ENCODE measurements at regions not wholly inside any gene's neighbourhood (a gene's known extent, or its start where the extent isn't known, plus 50 kb on each side); places are given as distances from the start of the nearest gene placed in this dataset.

- Histone ChIP-seq H3K4me1 (no peaks in the 10 kb centered on the region), H3K27ac (no peak overlapping the region), H3K36me3 (no peaks in the 10 kb centered on the region), H3K9me3 (no peaks in the 10 kb centered on the region), H3K27me3 (no peaks in the 10 kb centered on the region), H3K4me3 (no peak overlapping the region)
- DNase-seq (ENCODE audit: low spot score), result no peak
- TF ChIP-seq, protein P1, sequence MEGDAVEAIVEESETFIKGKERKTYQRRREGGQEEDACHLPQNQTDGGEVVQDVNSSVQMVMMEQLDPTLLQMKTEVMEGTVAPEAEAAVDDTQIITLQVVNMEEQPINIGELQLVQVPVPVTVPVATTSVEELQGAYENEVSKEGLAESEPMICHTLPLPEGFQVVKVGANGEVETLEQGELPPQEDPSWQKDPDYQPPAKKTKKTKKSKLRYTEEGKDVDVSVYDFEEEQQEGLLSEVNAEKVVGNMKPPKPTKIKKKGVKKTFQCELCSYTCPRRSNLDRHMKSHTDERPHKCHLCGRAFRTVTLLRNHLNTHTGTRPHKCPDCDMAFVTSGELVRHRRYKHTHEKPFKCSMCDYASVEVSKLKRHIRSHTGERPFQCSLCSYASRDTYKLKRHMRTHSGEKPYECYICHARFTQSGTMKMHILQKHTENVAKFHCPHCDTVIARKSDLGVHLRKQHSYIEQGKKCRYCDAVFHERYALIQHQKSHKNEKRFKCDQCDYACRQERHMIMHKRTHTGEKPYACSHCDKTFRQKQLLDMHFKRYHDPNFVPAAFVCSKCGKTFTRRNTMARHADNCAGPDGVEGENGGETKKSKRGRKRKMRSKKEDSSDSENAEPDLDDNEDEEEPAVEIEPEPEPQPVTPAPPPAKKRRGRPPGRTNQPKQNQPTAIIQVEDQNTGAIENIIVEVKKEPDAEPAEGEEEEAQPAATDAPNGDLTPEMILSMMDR (IDR thresholded peaks at IDR 0.05), result no peak
Measured at GRCh38 chr1:239128541-239128940, 257.8 kb upstream of the CHRM3 start.

DNA sequence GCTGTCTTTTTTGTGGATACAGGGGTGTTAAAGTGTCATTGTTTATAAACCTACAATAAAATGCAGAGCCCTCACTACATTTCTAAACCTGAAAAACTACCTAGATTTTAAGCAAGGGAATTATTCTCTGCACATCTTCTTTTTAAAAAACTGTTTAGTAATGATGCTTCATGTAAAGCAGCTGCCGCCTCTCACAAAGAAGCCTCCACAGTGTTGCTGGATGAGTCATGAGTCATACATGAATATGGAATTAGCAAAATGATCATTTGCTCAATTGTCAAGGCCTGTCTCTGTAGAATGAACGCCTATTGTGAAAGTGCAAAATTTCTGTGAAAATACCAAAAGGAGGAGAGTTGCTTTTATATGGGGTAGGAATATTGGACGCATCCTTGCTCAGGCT, 259.5 kb upstream of the CHRM3 start:
- TF ChIP-seq, protein P1 (IDR thresholded peaks at IDR 0.05), result no peak

GRCh38 chr1:239125893-239126292, 260.5 kb upstream of the CHRM3 start:
- peaks cover 0 to 4% of the 10 kb centered on the region in 2 donors for H3K9me3 ChIP-seq
- DNase-seq (ENCODE audit: low spot score), result no peak
- H3K36me3 ChIP-seq, result no peaks in the 10 kb centered on the region
- no peak overlapping the region for H3K27ac ChIP-seq
- H3K4me1 ChIP-seq, result no peaks in the 10 kb centered on the region
- no peak overlapping the region for H3K4me3 ChIP-seq
- TF ChIP-seq, protein P1 (IDR thresholded peaks at IDR 0.05), result no peak
- no peaks in the 10 kb centered on the region for H3K27me3 ChIP-seq

More for the DNA sequence above, 259.5 kb upstream of the CHRM3 start:
- Histone ChIP-seq H3K27me3 (no peaks in the 10 kb centered on the region), H3K4me1 (no peaks in the 10 kb centered on the region), H3K9me3 (no peaks in the 10 kb centered on the region), H3K4me3 (no peak overlapping the region), H3K27ac (no peak overlapping the region), H3K36me3 (no peaks in the 10 kb centered on the region)
- DNase-seq (ENCODE audit: low spot score), result no peak

DNA sequence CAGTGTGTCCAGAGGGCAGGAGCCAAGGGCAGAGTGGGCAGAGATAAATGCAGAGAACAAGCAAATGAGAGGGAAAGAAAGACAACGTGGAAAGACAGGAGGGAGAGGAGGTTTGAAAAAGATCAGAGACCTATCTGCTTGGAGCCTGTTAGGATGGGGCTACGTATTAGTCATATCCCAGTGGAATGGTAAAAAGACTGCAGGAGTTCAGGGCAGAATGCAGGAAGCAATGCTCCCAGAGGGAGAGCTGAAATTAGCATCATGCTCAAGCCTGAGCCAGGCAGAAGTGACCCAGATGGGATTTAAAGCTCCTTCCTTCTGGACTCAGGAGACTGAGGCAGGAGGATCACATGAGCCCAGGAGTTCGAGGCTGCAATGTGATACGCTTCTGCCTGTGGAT, 261.3 kb upstream of the CHRM3 start:
- TF ChIP-seq, protein P1 (IDR thresholded peaks at IDR 0.05), result no peak
- H3K4me1 ChIP-seq, result no peaks in the 10 kb centered on the region
- no peak for DNase-seq (ENCODE audit: low spot score)

DNA sequence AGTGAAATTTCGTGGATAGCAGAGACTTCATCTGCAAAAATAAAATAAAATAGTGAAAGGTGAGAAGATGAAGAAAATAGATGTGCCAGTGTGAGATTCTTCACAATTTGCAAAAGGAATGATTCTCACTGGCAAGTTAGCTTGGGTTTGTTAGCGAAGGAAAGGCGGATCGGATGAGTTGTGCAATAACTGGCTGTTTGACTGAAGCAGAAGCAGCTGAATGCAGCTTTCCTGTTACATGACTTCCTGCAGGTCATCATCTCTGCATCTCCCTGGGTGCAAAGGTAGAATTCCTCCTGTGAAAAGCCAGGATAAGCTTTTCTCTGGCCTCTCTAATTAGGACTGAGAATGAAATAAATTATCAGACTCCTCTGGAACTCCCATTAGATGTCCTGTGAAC, 263.1 kb upstream of the CHRM3 start:
- DNase-seq (ENCODE audit: low spot score), result no peak
- TF ChIP-seq, protein P1 (IDR thresholded peaks at IDR 0.05), result no peak
- no peak overlapping the region for H3K4me3 ChIP-seq
- H3K36me3 ChIP-seq, result no peaks in the 10 kb centered on the region
- H3K4me1 ChIP-seq, result no peaks in the 10 kb centered on the region
- H3K9me3 ChIP-seq, result peaks cover 0 to 4% of the 10 kb centered on the region in 2 donors
- H3K27me3 ChIP-seq, result no peaks in the 10 kb centered on the region
- no peak overlapping the region for H3K27ac ChIP-seq

More for the DNA sequence above, 261.3 kb upstream of the CHRM3 start:
- Histone ChIP-seq H3K27ac (no peak overlapping the region), H3K4me3 (no peak overlapping the region), H3K36me3 (no peaks in the 10 kb centered on the region), H3K27me3 (no peaks in the 10 kb centered on the region), H3K9me3 (peaks cover 0 to 4% of the 10 kb centered on the region in 2 donors)
